ENCODE measurements at regions not wholly inside any gene's neighbourhood (a gene's known extent, or its start where the extent isn't known, plus 50 kb on each side); places are given as distances from the start of the nearest gene placed in this dataset.

DNA sequence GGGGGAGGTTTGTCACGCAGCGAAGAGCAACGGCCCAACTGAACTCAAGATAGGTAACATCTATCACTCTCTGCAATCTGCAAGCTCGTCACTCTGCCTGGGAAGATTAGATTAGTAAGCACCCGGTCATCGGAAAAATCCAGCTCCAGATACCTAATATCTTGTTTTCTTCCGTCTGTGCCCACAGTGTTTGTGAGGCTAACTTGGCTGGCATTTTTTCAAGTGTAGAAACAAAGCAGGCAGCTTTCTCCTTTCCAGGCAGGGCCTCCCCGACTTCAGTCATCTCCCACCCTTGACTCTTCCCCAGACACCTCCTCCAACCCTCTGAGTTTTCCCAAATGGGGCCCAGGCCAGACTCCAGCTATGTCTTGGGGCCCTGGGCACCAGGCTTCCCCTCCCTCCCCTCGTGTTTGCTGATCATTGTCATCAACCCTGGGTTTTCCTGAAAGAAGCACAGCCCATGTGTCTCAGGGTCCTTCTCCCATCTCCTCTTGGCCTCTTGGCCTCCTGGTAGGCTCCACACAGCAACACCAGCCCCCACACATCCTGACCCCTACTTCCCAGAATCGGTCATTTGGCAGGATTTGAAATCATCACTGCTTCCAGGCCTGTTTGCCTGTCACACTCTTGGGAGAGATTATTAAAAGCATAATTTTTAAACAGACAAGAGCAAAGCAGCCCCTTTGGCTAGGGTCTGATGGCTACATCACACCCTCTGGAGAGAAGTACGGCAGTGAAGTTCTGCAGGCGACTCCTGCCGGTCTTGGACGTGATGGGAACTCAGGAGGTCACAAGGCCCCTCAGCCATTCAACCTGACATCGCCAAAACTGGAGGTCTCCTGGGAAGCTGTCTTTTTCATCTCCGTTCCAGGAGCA, 144.9 kb upstream of the ID2 start:
- TF ChIP-seq CTCF (conservative IDR thresholded peaks at IDR 0.05; ENCODE audit: low read depth, low read length) (no peak), EZH2 (IDR thresholded peaks at IDR 0.05; ENCODE audit: borderline replicate concordance, low read depth, low read length, poor library complexity, severe bottlenecking) (no peak)
